Left renal pelvis (tissue), 4 donors: ENCODE measurements at regions not wholly inside any gene's neighbourhood (a gene's known extent, or its start where the extent isn't known, plus 50 kb on each side); places are given as distances from the start of the nearest gene placed in this dataset.
"Not testable (repeated sequence)": the region's sequence is repeated elsewhere in the genome, so short reads cannot be mapped to it uniquely, and the experiment has no call there.

Source experiments
- DNase-seq, 4 donors: peaks; one replicate each; pipeline ENCODE4 v3.0.0-alpha.2; 2013; ENCODE audit warnings: low read depth in 4 of 4, low spot score in 3 of 4

- DNase-seq = no peak
Observed at GRCh38 chr11:69205743-69206612, 50.2 kb downstream of the SMIM38 start.

GRCh38 chr11:69206613-69206965 is 50.9 kb downstream of the SMIM38 start:
- DNase-seq = not testable (repeated sequence)

DNA sequence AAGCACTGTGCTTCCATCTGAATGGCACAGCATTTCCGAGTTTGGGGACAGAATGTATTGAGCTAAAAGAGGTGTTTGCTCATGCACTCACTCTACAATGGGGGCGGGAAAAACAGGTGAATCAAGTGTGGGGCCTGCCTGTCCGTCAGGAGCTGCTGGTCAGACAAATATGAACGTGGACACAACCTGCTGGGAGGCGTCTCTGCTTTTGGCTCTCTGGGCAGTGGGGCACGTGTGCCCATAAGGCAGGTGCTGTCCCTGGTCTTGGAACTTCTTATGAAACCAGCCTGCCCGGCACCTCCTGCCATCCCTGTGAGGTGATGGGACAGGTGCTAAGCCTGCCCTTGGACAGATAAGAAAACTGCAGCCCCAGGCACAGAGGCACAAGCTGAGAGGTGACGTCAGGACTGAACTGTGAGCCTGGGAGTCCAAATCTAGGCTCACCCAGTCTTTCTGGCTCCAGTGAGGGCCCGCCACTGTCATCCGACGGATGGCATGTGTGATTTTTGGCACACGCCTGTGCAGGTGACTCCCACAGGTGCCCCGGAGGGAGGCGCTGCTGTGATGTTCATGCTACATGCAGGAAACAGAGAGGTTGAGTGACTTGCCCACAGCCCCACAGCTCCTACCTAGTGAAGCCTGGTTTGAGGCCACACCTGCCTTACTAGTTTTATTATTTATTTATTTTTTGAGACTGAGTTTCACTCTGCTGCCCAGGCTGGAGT is 51.6 kb downstream of the SMIM38 start:
- no peak for DNase-seq

GRCh38 chr11:69208190-69209037 is 52.7 kb downstream of the SMIM38 start:
- no peak for DNase-seq

DNA sequence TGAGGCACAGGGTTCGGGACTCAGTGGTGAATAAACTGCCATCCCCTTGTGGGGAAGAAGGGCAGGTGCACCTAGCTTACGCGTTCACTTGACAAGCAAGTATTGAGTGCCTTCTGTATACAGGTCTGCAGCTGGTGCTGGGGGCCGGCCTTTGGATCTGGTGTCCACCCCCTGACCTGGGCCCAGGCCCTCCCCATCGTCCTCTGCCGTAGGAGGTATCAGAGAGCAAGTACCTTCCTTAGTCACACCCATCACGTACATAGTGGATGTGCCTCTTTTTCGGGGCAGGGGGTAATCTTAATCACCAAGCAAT is 53.3 kb downstream of the SMIM38 start:
- no peak for DNase-seq

GRCh38 chr11:69209421-69210309 is 53.9 kb downstream of the SMIM38 start:
- DNase-seq = no peak

GRCh38 chr11:69210310-69211035 is 54.7 kb downstream of the SMIM38 start:
- DNase-seq = no peak

DNA sequence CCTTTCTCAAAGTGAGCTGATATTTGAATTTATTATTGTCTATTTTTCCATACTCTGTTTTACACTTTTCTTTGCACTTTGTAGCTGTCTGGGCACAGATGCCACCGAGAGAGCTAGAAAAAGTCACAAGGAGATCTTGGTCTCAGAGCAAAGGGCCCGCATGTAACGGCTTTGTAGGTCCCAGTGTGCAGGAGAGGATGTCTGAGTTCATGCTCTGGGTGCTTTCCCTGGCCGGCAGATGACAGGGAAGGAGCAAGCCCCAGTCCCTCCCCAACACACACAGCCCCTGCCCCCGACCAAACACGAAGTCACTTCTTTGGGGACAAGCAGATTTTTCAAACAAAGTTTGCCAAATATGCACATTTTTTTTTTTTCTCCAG is 55.8 kb downstream of the SMIM38 start:
- no peak for DNase-seq

DNA sequence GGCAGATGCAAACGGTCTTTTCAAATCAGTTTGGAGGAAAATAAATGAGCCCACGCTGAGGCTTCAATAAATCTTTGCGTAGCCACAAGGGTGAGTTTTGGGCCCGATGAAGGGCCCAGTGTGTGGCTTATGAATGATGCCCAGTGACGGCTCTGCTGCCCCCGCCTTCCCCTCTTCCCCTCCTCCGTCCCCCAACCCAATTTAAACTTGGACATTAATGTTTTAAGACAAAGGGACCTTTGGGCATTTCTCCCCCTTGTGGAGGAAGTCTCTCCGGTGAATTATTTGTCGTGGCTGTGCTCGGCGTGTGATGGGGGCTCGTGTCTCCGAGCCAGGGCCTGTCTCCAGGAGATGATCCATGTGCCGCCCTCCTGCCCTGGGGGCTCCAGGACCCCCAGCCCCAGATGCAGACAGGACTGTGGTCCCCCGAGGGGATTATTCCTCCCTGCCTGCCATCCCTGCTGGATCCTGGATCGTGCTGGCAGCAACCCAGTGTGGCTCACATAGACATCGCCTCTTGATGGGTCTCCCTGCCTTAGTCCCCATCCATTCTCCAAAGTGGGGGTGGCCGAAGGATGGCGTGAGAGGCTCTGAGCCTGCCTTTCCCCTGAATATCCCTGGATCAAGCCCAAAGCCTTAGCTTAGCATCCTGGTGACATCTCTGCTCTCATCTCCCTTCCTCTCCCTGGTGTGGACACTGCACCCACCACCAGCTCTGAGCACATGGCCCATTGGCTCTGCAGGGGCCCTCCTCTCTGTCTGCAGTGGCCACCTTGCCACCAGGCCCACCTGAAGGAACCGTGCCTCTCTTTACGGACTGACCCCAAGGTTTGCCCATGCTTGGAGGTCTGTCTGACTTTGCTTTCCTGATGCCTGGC is 56.4 kb downstream of the SMIM38 start:
- DNase-seq = no peak

DNA sequence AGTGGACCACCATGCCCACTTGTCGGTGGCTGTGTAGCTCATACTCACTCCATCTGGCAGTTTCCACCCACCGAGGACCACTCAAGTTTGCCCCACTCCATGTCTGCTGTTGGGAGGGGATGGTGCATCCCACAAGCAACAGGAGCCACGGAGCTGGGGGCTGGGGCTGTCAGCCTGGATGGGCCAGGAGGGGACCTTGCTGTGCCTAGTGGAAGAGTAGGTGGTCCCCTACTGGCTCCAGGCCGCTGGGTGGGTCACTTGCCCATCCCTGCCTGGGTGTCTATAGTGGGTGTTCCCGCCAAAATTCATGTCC is 57.0 kb downstream of the SMIM38 start:
- no peak for DNase-seq

GRCh38 chr11:69213316-69213715 is 57.6 kb downstream of the SMIM38 start:
- DNase-seq = no peak

DNA sequence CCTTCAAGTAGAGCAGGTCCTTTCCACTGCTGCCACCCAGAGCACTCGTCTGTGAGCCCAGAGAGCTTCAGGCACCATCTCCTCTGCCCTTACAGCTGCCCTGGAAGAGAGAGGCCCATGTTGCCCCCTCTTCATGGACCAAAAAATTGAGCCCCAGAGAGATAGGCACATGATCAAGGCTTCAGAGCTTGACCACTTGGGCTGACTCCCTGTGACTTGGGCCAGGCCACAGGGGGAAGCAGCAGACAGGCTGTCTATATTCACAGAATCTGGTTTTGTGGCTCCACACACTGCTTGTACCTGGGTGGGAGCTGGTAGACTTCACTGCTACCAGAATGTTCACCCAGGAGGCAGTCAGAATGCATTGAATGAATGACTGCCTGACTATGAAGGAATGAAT is 58.2 kb downstream of the SMIM38 start:
- DNase-seq = no peak

- no peak for DNase-seq
Observed at GRCh38 chr11:69215216-69215615, 59.5 kb downstream of the SMIM38 start.

DNA sequence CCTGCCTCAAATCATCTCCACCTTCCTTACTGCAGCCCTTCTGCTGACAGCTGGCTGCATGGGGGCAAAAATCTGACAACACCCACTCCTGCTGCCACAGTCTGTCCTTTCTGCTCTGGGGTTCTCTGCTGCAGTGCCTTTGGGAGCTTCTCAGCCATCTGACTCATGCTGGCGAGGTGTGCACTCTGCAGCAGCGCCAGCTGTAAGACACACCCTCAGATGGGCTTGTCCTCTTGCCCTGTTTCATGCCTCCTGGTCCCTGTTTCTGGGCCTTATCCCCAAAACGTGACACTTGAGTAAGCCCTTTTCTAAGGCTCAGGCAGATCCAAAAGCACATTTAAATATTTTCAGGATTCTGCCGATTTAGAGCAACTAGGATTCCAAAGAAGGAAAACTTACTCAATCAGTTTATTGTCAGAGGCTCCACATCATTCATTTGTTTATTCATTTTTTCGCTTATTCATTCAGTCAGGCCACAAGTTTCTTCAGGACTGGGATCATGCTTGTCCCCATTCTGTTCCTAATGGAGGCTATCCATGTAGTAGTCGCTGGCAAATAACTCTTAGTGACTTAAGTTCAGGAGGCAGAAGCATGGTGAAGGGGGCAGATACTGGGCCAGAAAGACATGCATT is 60.2 kb downstream of the SMIM38 start:
- DNase-seq = no peak

- DNase-seq = no peak
Observed at GRCh38 chr11:69216647-69217051, 60.9 kb downstream of the SMIM38 start.

DNA sequence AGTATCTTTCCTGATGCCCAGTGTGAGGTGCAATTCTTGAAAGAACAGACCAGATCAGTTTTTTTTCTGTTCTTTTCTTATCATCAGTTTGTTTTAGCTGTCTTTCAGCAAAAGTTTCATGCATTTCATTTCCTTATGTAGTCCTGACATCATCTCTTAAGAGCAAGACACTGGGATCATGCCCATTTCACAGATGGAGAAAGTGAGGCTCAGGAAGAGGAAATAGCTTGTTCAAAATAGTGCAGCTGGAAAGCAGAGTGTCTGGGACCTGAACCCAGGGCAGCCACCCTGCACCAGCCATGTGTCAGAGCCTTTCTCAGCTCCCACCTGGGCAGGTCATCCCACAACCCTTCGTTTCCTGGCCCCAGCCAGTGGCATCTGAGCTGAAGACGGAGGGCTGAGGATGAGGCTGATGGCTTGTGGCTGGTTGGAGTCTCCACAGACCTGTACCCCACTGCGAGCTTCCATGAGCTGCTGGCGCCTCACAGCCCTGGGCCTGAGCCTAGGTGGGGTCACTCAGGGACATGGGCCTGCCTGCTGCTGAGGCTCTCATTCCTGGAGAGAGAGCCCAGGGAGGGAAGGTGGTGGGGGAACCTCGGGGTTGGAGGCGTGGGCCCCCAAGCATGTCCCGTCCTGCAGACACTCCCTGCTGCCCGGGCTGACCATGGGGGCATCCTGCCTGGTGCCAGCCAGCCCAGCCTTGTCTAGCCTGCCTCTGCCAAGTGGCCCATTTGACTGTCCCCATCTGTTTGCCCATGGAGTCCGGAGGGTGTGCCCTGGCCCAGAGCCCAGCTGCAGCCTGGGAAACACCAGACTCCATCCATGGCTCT is 61.8 kb downstream of the SMIM38 start:
- DNase-seq = no peak

DNA sequence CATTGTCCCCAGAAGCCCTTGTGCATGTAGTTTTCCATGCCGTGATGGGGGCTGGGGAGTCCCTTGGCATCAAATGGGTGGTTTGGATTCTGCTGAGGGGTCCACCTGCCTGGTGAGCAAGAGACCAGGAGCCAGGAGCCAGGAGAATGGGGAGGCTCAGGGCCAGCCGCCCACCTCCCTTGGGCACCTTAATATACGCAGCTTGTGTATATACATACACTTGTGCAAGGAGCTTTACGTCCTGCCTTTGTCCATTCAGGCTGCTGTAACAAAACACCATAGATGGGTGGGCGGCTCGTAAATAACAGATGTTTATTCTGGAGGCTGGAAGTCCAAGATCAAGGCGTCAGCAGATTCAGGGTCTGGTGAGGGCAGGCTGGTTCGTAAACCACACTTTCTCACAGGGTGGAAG is 62.5 kb downstream of the SMIM38 start:
- DNase-seq = no peak
